Fibroblast of skin of back (primary cell): ENCODE measurements at regions not wholly inside any gene's neighbourhood (a gene's known extent, or its start where the extent isn't known, plus 50 kb on each side); places are given as distances from the start of the nearest gene placed in this dataset.

Source experiments
- DNase-seq: peaks from one replicate; pipeline ENCODE4 v3.0.0-alpha.2; 2013

- no peak for DNase-seq
These were observed 111.6 kb upstream of the EEF1E1 start for GRCh38 chr6:8213995-8214394.

GRCh38 chr6:8212720-8213434, 110.5 kb upstream of the EEF1E1 start:
- DNase-seq = no peak

- DNase-seq = no peak
These were observed 105.5 kb upstream of the EEF1E1 start for GRCh38 chr6:8207869-8208191.

GRCh38 chr6:8207191-8207868, 105.0 kb upstream of the EEF1E1 start:
- no peak for DNase-seq

- DNase-seq = no peak
These were observed 101.0 kb upstream of the EEF1E1 start for GRCh38 chr6:8203337-8203736.

GRCh38 chr6:8201679-8202078, 99.3 kb upstream of the EEF1E1 start:
- no peak for DNase-seq

GRCh38 chr6:8200255-8200654, 97.9 kb upstream of the EEF1E1 start:
- no peak for DNase-seq

- DNase-seq = no peak
These were observed 93.4 kb upstream of the EEF1E1 start for GRCh38 chr6:8195714-8196102.

- peak; percentile 48 for DNase-seq
These were observed 92.8 kb upstream of the EEF1E1 start for GRCh38 chr6:8195040-8195713.

- peak; percentile 90 for DNase-seq
These were observed 92.1 kb upstream of the EEF1E1 start for GRCh38 chr6:8194490-8194889.

- peak; percentile 87 for DNase-seq
These were observed 91.2 kb upstream of the EEF1E1 start for GRCh38 chr6:8193541-8193940.

- DNase-seq = no peak
These were observed 90.2 kb upstream of the EEF1E1 start for GRCh38 chr6:8192597-8192996.

GRCh38 chr6:8192067-8192466, 89.7 kb upstream of the EEF1E1 start:
- no peak for DNase-seq

GRCh38 chr6:8191629-8192028, 89.3 kb upstream of the EEF1E1 start:
- no peak for DNase-seq

- no peak for DNase-seq
These were observed 84.9 kb upstream of the EEF1E1 start for GRCh38 chr6:8187209-8187608.

- DNase-seq = no peak
These were observed 80.7 kb upstream of the EEF1E1 start for GRCh38 chr6:8182902-8183665.

- DNase-seq = peak; percentile 45
These were observed 79.8 kb upstream of the EEF1E1 start for GRCh38 chr6:8181951-8182845.

- DNase-seq = no peak
These were observed 79.0 kb upstream of the EEF1E1 start for GRCh38 chr6:8181160-8181881.

- peak; percentile 97 for DNase-seq
These were observed 78.2 kb upstream of the EEF1E1 start for GRCh38 chr6:8180327-8181159.

- DNase-seq = no peak
These were observed 75.4 kb upstream of the EEF1E1 start for GRCh38 chr6:8177721-8178120.
